H1 (cell line): ENCODE measurements at regions not wholly inside any gene's neighbourhood (a gene's known extent, or its start where the extent isn't known, plus 50 kb on each side); places are given as distances from the start of the nearest gene placed in this dataset.

Experiments used
- CTCF ChIA-PET: fragments of 300-600 bp; sonication (Branson Sonifier 250); formaldehyde crosslinking; loops from one replicate; lab custom pipeline; 2021; ENCODE audit not compliant: partially characterized antibody; lab: Charles Lee
- POLR2A ChIA-PET: fragments of 300-600 bp; sonication (Branson Sonifier 250); formaldehyde crosslinking; loops from one replicate; lab custom pipeline; 2021; ENCODE audit warnings: inconsistent platforms; ENCODE audit not compliant: partially characterized antibody; lab: Charles Lee
- DNase-seq, 2 experiments: peaks; one replicate each; pipeline versions ENCODE4 v3.0.0 to v3.0.0-alpha.2; 2010 to 2022; ENCODE audit warnings: low spot score in 2 of 2, low read depth in 1 of 2, mixed read lengths in 1 of 2
- FAIRE-seq: peaks from 2 replicates; lab custom pipeline; 2011; peaks lifted over from hg19 to GRCh38; lab: Jason Lieb, UNC
- H2AFZ ChIP-seq: 2 replicates; pipeline ENCODE4 v1.8.1; 2012; ENCODE audit warnings: low read length, inconsistent platforms
- H2AK5ac ChIP-seq: 2 replicates; pipeline ENCODE4 v1.6.1; 2013; ENCODE audit warnings: low read depth, low read length
- H2BK120ac ChIP-seq: replicated peaks from 2 replicates; pipeline ENCODE3; 2013; ENCODE audit warnings: low read depth, low read length, inconsistent platforms
- H2BK12ac ChIP-seq: 2 replicates; pipeline ENCODE4 v1.6.1; 2013; ENCODE audit warnings: low read depth, low read length
- H2BK15ac ChIP-seq: 2 replicates; pipeline ENCODE4 v1.6.1; 2013; ENCODE audit warnings: low read length
- H2BK20ac ChIP-seq: 2 replicates; pipeline ENCODE4 v1.6.1; 2013; ENCODE audit warnings: low read length
- H2BK5ac ChIP-seq: 2 replicates; pipeline ENCODE4 v1.6.1; 2013; ENCODE audit warnings: low read depth, low read length
- H3K14ac ChIP-seq: 2 replicates; pipeline ENCODE4 v1.6.1; 2013; ENCODE audit warnings: inconsistent platforms; ENCODE audit not compliant: insufficient read length
- H3K18ac ChIP-seq: 2 replicates; pipeline ENCODE4 v1.6.1; 2013; ENCODE audit warnings: low read length; ENCODE audit errors: extremely low read depth
- H3K23ac ChIP-seq: 2 replicates; pipeline ENCODE4 v1.6.1; 2013; ENCODE audit warnings: inconsistent platforms; ENCODE audit not compliant: insufficient read length
- H3K23me2 ChIP-seq: 2 replicates; pipeline ENCODE4 v1.6.1; 2013; ENCODE audit warnings: low read depth, low read length
- H3K27ac ChIP-seq: 2 replicates; pipeline ENCODE4 v1.6.1; 2011; ENCODE audit warnings: low read depth, low read length, inconsistent platforms
- H3K27me3 ChIP-seq, 4 experiments: replicated peaks in 1 of 4; 1 replicate in 1 of 4; 2 replicates in 3 of 4; pipeline versions ENCODE4 v1.6.1 to v1.8.1; 2011 to 2013; ENCODE audit warnings: low read length in 3 of 4, mild to moderate bottlenecking in 3 of 4, inconsistent platforms in 2 of 4, mixed read lengths in 2 of 4, moderate library complexity in 1 of 4; ENCODE audit not compliant: control insufficient read depth in 3 of 4, insufficient read depth in 3 of 4; ENCODE audit errors: extremely low read depth in 1 of 4
- H3K36me3 ChIP-seq, 4 experiments: 2 replicates each; pipeline versions ENCODE4 v1.6.1 to v1.8.1; 2011 to 2013; ENCODE audit warnings: mild to moderate bottlenecking in 4 of 4, low read length in 3 of 4, moderate library complexity in 2 of 4, control low read depth in 1 of 4, inconsistent platforms in 1 of 4; ENCODE audit not compliant: insufficient read depth in 4 of 4, control insufficient read depth in 2 of 4
- H3K4ac ChIP-seq: replicated peaks from 2 replicates; pipeline ENCODE3; 2013; ENCODE audit warnings: low read length, low read depth, mixed read lengths, inconsistent platforms; ENCODE audit not compliant: insufficient read length
- H3K4me1 ChIP-seq, 4 experiments: replicated peaks in 1 of 4; 1 replicate in 1 of 4; 2 replicates in 3 of 4; pipeline versions ENCODE4 v1.6.1 to v1.8.1; 2011 to 2013; ENCODE audit warnings: low read length in 3 of 4, inconsistent platforms in 2 of 4, mixed read lengths in 1 of 4; ENCODE audit not compliant: insufficient read depth in 4 of 4, control insufficient read depth in 3 of 4
- H3K4me2 ChIP-seq, 2 experiments: 2 replicates each; pipeline versions ENCODE4 v1.6.1 to v1.8.1; 2011 to 2013; ENCODE audit warnings: low read depth in 2 of 2, low read length in 2 of 2, control low read depth in 1 of 2, inconsistent platforms in 1 of 2, mild to moderate bottlenecking in 1 of 2; ENCODE audit not compliant: insufficient read depth in 1 of 2
- H3K4me3 ChIP-seq, 4 experiments: fragments of 200-600, 300-600 bp in 1 of 4; sonication (generic), shearing (Covaris generic), sonication (Bioruptor Twin) in 1 of 4; 2 replicates each; pipeline versions ENCODE4 v1.5.1 to v1.8.1; 2011 to 2016; ENCODE audit warnings: low read length in 4 of 4, low read depth in 3 of 4, control low read depth in 2 of 4, inconsistent platforms in 2 of 4, mild to moderate bottlenecking in 2 of 4, mixed read lengths in 1 of 4, moderate library complexity in 1 of 4; ENCODE audit not compliant: insufficient read depth in 2 of 4; ENCODE audit errors: extremely low read depth in 1 of 4
- H3K56ac ChIP-seq: replicated peaks from 2 replicates; pipeline ENCODE3; 2013; ENCODE audit warnings: low read depth, mild to moderate bottlenecking, mixed read lengths, low read length, inconsistent platforms; ENCODE audit not compliant: insufficient read length
- H3K79me1 ChIP-seq: 2 replicates; pipeline ENCODE4 v1.6.1; 2013; ENCODE audit warnings: low read depth, low read length, control low read depth
- H3K79me2 ChIP-seq, 2 experiments: 2 replicates each; pipeline versions ENCODE4 v1.6.1 to v1.8.1; 2012 to 2013; ENCODE audit warnings: low read length in 2 of 2, mild to moderate bottlenecking in 2 of 2, inconsistent platforms in 1 of 2; ENCODE audit not compliant: insufficient read depth in 2 of 2, control insufficient read depth in 1 of 2
- H3K9ac ChIP-seq, 4 experiments: replicated peaks in 1 of 4; 1 replicate in 1 of 4; 2 replicates in 3 of 4; pipeline versions ENCODE4 v1.6.1 to v1.8.1; 2011 to 2013; ENCODE audit warnings: low read depth in 3 of 4, low read length in 3 of 4, control low read depth in 2 of 4, mild to moderate bottlenecking in 2 of 4, moderate library complexity in 2 of 4, inconsistent platforms in 1 of 4; ENCODE audit errors: extremely low read depth in 1 of 4
- H3K9me3 ChIP-seq, 2 experiments: 2 replicates each; pipeline versions ENCODE4 v1.6.1 to v1.8.1; 2012 to 2013; ENCODE audit warnings: mild to moderate bottlenecking in 2 of 2, moderate library complexity in 2 of 2, control low read depth in 1 of 2, inconsistent platforms in 1 of 2, low read depth in 1 of 2, low read length in 1 of 2, mixed read lengths in 1 of 2; ENCODE audit not compliant: insufficient read depth in 2 of 2
- H4K20me1 ChIP-seq, 2 experiments: replicated peaks in 1 of 2; 2 replicates each; pipeline versions ENCODE3 to v1.8.1; 2011 to 2013; ENCODE audit warnings: inconsistent platforms in 2 of 2, low read length in 2 of 2, mild to moderate bottlenecking in 1 of 2; ENCODE audit not compliant: insufficient read depth in 2 of 2, control insufficient read depth in 1 of 2
- H4K5ac ChIP-seq: 2 replicates; pipeline ENCODE4 v1.6.1; 2013; ENCODE audit warnings: low read length, low read depth, mixed read lengths, inconsistent platforms; ENCODE audit not compliant: insufficient read length
- H4K8ac ChIP-seq: 2 replicates; pipeline ENCODE4 v1.8.0; 2013; ENCODE audit warnings: mild to moderate bottlenecking, moderate library complexity, low read length, inconsistent platforms; ENCODE audit not compliant: insufficient read depth; ENCODE audit errors: extremely low read depth
- H4K91ac ChIP-seq: replicated peaks from 2 replicates; pipeline ENCODE3; 2013; ENCODE audit warnings: low read length, mixed read lengths, inconsistent platforms; ENCODE audit not compliant: insufficient read length
- CHD1 ChIP-seq: IDR thresholded peaks from 2 replicates; pipeline ENCODE4 v1.6.1; 2012; ENCODE audit warnings: low read depth, low read length, improper control_type of control experiment
- FOSL1 ChIP-seq: IDR thresholded peaks from 2 replicates; pipeline ENCODE4 v1.6.1; 2011; ENCODE audit warnings: mild to moderate bottlenecking, low read depth, low read length, moderate library complexity; ENCODE audit not compliant: insufficient read depth
- POLR2A ChIP-seq, 2 experiments: IDR thresholded peaks; 1 replicate in 1 of 2; 2 replicates in 1 of 2; pipeline ENCODE4 v1.6.1; 2011; ENCODE audit warnings: low read depth in 2 of 2, low read length in 2 of 2, mild to moderate bottlenecking in 2 of 2; ENCODE audit errors: control extremely low read depth in 1 of 2
- POLR2AphosphoS5 ChIP-seq: IDR thresholded peaks from 2 replicates; pipeline ENCODE4 v1.6.1; 2011; ENCODE audit warnings: low read depth, low read length
- RFX5 ChIP-seq: IDR thresholded peaks from 2 replicates; pipeline ENCODE4 v1.6.1; 2011; ENCODE audit warnings: low read depth, low read length, improper control_type of control experiment, borderline replicate concordance
- RXRA ChIP-seq: IDR thresholded peaks from 2 replicates; pipeline ENCODE4 v1.6.1; 2011; ENCODE audit warnings: low read depth, mild to moderate bottlenecking, low read length, moderate library complexity; ENCODE audit not compliant: insufficient read depth
- WGBS, 2 experiments: shearing (Covaris generic) in 1 of 2; methylation state at CpG; one replicate each; pipeline versions ENCODE4 v1.1.6 to v1.1.7; 2013 to 2015; ENCODE audit warnings: low lambda C conversion rate in 2 of 2, mixed read lengths in 2 of 2, inconsistent platforms in 1 of 2, low coverage in 1 of 2, missing lambda C conversion rate in 1 of 2; ENCODE audit not compliant: insufficient replicate concordance in 2 of 2, insufficient coverage in 1 of 2, insufficient read length in 1 of 2; ENCODE audit errors: extremely low coverage in 1 of 2, missing lambda C conversion rate in 1 of 2; 5-methylcytosine and 5-hydroxymethylcytosine counted together

DNA sequence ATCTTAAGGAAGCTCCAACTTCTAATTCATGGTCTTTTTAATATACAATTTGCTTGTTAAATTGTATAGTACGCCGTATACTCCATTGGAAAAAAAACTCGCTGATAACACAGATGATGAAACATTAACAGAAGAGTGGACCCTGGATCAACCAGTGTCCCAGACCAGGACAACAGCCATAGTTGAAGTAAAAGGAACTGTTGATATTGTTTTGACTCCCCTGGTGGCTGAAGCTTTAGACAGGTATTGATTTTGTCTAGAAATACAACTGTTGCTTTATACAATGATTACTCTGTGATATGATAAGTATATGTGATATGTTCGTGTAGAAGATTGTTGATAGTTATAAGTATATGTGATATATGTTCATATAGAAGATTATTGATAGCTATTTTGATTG lies 91.7 kb downstream of the BLTP1 start:
- Histone ChIP-seq H3K4me3 (no peak overlapping the region), H4K20me1 (no peaks in the 10 kb centered on the region), H2BK120ac (no peak overlapping the region), H4K8ac (no peak overlapping the region), H2AK5ac (no peak overlapping the region), H3K27ac (no peak overlapping the region), H3K9ac (no peak overlapping the region), H2BK12ac (no peak overlapping the region), H3K4me1 (no peaks in the 10 kb centered on the region), H3K14ac (no peak overlapping the region), H3K18ac (no peak overlapping the region), H3K23ac (no peak overlapping the region), H2BK5ac (no peak overlapping the region), H3K4ac (no peak overlapping the region), H4K5ac (no peak overlapping the region), H3K56ac (no peak overlapping the region), H3K23me2 (no peaks in the 10 kb centered on the region; the same call in 1 of the 2 replicates), H3K36me3 (peaks cover 0 to 15% (median 5%) of the 10 kb centered on the region in 4 experiments; a peak in 4 of 8 replicates), H3K4me2 (no peak overlapping the region), H3K79me1 (no peaks in the 10 kb centered on the region), H2BK20ac (no peak overlapping the region), H2AFZ (no peak overlapping the region), H4K91ac (no peak overlapping the region), H3K79me2 (no peaks in the 10 kb centered on the region), H3K27me3 (no peaks in the 10 kb centered on the region), H3K9me3 (no peaks in the 10 kb centered on the region), H2BK15ac (no peak overlapping the region)
- DNase-seq (no peak), FAIRE-seq (no peak)
- 92 to 100% methylated on average over 1 to 4 of the region's 4 CpGs for WGBS, 2 experiments
- TF ChIP-seq POLR2AphosphoS5 (no peak), POLR2A (IDR thresholded peaks at IDR 0.05; ENCODE audit: control extremely low read depth in 1 of 2, low read depth in 2 of 2, low read length in 2 of 2) (no peak), CHD1 (no peak), RFX5 (no peak), FOSL1 (no peak), RXRA (no peak)
- POLR2A ChIA-PET, result no interaction called here
- CTCF ChIA-PET, result interaction anchor here (0.9 to 1.1 kb wide), 2 partner anchors 24 to 332 kb away, joined by 4 to 5 read pairs; no protein-coding TSS in a partner anchor
